Neural progenitor cell (in vitro differentiated cells): ENCODE measurements at regions not wholly inside any gene's neighbourhood (a gene's known extent, or its start where the extent isn't known, plus 50 kb on each side); places are given as distances from the start of the nearest gene placed in this dataset.

ENCODE experiments used
- EZH2 ChIP-seq: fragments of 200-600 bp; sonication (generic); IDR thresholded peaks from 2 replicates; pipeline ENCODE4 v1.6.1; 2017; ENCODE audit warnings: antibody characterized with exemption, mild to moderate bottlenecking, moderate library complexity
- EZH2phosphoT487 ChIP-seq: fragments of 200-600 bp; sonication (generic); IDR thresholded peaks from 2 replicates; pipeline ENCODE4 v1.6.1; 2017; ENCODE audit warnings: antibody characterized with exemption
- TF ChIP-seq, protein P1 (sequence below): fragments of 200-600 bp; sonication (generic); IDR thresholded peaks from 2 replicates; pipeline ENCODE4 v1.5.1; 2017; ENCODE audit warnings: antibody characterized with exemption, mild to moderate bottlenecking

DNA sequence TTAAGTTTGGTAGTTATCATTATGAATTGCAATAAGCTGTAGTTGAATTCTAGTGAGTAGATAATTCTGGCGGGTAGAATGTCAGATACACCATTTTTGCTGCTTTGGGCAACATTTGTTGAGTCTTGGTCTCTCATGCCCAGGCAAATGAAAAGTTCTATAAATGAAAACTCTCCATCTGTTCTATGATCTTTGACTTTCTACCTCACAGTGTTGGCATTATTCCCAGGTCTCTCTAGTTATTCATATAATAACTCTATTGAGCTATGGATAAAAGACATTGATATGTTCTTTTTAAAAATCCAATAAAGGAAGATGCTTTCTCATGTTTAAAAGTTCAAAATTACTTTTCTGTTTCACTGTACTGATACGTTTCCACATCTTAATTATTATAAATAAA is 415.3 kb upstream of the SEMA3D start:
- TF ChIP-seq, protein P1, sequence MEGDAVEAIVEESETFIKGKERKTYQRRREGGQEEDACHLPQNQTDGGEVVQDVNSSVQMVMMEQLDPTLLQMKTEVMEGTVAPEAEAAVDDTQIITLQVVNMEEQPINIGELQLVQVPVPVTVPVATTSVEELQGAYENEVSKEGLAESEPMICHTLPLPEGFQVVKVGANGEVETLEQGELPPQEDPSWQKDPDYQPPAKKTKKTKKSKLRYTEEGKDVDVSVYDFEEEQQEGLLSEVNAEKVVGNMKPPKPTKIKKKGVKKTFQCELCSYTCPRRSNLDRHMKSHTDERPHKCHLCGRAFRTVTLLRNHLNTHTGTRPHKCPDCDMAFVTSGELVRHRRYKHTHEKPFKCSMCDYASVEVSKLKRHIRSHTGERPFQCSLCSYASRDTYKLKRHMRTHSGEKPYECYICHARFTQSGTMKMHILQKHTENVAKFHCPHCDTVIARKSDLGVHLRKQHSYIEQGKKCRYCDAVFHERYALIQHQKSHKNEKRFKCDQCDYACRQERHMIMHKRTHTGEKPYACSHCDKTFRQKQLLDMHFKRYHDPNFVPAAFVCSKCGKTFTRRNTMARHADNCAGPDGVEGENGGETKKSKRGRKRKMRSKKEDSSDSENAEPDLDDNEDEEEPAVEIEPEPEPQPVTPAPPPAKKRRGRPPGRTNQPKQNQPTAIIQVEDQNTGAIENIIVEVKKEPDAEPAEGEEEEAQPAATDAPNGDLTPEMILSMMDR, result no peak
- TF ChIP-seq EZH2 (no peak), EZH2phosphoT487 (no peak)
